Loucy (cell line): ENCODE measurements at regions not wholly inside any gene's neighbourhood (a gene's known extent, or its start where the extent isn't known, plus 50 kb on each side); places are given as distances from the start of the nearest gene placed in this dataset.

ENCODE experiments used
- CTCF ChIP-seq: fragments of 200-600 bp; sonication (generic); conservative IDR thresholded peaks from 2 replicates; pipeline ENCODE4 v1.5.1; 2014; ENCODE audit warnings: mild to moderate bottlenecking, antibody characterized with exemption, low read length
- EZH2phosphoT487 ChIP-seq: fragments of 200-600 bp; IDR thresholded peaks from 2 replicates; pipeline ENCODE4 v1.6.1; 2018; ENCODE audit warnings: antibody characterized with exemption, mild to moderate bottlenecking, moderate library complexity, borderline replicate concordance

GRCh38 chr4:123577225-123577906, 180.8 kb downstream of the SPRY1 start:
- TF ChIP-seq CTCF = no peak
- no peak for TF ChIP-seq EZH2phosphoT487
